HG03469 (cell line): ENCODE measurements at regions not wholly inside any gene's neighbourhood (a gene's known extent, or its start where the extent isn't known, plus 50 kb on each side); places are given as distances from the start of the nearest gene placed in this dataset.

Experiments
- ATAC-seq: cut with Tn5 transposase; IDR thresholded peaks from one replicate; pipeline ENCODE4 v1.9.1; 2021; ENCODE audit warnings: mild to moderate bottlenecking, moderate library complexity, moderate number of reproducible peaks; ENCODE audit not compliant: unreplicated experiment

DNA sequence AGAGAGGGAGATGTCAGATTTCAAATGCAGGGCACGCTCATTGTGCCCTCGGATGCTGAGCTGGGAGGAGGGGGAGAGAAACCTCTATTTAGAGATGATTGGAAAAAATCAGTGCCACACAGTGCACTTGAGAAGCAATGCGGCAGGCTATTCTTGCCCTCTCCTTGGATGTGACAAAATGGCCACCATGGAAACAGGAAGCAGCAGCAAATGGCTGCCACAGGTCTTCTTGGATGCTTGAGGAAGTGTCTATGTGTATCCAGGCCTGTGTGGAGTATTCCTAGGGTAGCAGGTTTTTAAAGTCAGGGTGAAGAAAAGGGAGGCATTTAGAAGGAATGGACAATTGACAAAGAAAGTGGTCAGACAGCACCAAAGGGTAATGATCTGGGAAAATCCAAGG, 340.1 kb upstream of the ZFHX3 start:
- no peak for ATAC-seq

DNA sequence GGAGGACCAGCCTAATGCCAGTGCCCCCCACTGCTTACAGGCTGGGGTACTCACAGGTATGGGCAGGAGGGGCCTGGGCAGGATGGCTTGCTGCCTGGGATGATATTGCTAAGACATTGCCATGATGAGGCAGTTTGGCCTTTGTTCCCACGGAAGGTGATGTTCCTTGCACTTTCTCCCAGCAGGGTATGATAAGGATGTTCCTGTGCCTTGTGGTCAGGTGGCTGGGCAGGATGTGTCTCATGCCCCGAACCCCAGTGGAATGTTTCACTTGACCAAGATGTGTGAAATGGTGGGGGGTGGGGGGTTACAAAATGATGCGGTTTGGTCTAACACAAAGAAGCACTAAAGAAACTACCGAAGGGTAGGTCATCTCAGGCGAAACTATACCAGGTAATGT, 337.8 kb upstream of the ZFHX3 start:
- ATAC-seq, result no peak

DNA sequence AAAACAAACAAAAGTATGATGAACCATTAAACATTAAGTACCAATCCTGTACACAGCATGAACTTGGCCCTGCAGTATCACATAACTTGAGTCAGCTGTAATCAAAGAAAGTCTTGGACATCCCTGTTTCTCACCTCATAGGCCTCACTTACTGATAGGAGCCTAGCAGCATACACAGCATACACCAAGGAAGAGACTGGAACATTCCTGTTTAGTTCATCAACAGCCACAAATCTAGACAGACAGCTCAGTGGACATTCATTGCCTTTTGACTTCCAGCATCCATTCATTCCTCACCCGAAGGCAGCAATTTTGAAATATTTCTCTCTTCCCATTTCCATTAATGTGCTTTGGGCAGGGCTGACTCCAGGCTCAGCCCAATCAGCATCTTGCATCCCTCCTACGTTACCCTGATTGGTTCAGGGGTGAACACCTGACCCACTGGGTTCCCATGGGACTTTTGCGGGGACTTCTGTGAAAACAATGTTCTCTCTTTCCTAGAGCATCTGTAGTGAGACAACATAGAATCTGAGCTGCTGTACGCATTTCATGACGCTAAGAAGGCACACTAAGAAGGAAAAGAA, 336.7 kb upstream of the ZFHX3 start:
- ATAC-seq, result no peak

DNA sequence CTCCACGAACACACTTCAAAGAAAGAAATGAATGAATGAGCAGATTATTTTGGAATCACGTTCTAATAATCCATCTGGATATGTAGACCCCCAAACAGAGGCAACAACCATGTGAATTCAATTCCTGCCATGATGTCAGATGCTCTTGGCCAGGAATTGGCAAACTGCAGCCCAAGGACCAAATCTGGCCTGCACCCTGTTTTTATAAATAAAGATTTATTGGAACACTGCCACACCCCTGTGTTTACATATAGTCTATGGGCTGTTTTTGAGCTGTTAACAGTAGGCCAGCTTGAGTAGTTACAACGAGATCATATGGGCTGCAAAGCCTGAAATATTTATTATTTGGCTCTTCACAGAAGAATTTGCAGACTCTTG, 336.0 kb upstream of the ZFHX3 start:
- ATAC-seq, result no peak

DNA sequence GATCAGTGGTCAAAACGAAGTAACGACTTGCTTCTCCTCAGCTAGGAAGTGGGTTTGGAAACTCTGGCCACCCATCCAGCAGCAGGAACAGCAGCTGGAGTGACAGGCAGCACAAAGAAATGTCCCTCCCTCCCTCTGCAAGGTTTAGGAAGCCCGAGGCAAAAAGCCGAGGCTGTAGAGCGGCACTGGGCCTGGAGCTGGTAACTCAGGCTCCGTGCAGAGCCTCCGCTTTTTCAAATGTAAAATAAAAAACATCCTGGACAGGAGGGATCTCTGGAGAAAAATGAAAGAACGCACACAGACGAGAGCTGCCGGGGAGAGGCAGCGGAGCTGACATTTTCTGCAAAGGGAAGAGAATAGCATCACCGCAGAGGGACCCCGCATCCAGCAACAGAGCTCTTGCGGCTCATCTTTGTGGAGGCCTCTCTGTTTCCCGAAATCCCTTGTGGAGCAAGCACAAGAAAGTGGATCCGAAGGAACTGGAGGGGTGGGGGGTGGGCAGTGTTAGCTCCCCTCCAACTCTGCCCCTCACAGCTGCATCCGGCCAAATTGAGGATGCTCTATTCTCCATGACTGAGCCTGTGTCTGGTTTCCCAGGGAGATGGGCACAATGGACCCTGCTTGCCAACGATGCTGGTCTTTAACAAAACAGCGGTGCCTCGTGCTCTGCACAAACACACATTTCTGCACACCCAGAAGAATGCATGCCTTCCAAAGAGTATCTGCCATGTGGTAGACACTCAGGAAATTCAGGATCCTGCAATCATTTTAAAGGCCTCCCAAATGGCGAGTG, 335.5 kb upstream of the ZFHX3 start:
- ATAC-seq, result no peak

- no peak for ATAC-seq
Observed at GRCh38 chr16:73378471-73378870, 330.5 kb upstream of the ZFHX3 start.

GRCh38 chr16:73371584-73372319, 323.8 kb upstream of the ZFHX3 start:
- ATAC-seq, result no peak

DNA sequence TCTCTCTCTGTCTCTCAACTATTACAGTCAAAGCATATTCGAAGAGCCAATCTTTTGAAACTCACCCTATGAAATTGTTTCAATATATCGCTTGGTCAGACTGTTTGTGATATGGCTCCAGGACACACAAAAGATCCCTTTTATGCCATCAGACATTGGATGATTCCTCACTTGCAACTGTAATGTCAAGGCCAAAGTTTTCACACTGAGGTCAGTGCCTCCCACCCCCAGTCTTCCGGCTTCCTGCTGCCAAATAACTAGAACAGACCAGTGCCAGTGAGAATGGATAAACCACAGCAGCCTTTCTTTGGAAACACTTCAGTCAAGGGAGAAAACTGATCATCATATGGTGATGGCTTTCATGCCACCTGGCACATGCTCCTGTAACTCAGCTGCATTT, 321.9 kb upstream of the ZFHX3 start:
- ATAC-seq, result no peak

GRCh38 chr16:73368715-73369114, 320.8 kb upstream of the ZFHX3 start:
- no peak for ATAC-seq

DNA sequence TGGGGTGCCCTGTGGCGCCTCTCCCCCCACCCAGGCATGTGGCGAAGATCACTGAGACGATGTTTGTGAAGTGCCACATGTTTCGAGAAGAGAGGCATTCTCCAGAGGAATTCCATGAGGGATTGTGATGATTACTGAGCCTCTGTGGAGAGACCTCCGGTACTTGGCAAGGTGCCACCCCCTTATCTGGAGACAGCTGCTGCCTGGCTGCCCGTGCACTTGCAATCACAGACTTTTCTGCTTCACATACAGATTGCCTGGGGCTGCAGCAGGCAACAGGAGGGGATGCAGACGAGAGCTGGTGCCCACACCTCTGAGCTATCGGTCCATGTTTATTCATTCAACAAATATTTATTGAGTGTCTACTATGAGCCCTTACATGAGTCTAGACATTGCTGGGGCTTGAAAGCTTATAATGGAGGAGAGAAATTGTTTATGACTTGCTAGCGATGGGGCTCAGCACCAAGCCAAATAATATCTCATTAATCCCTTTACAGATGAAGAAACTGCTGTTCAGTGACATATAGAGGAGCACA, 317.2 kb upstream of the ZFHX3 start:
- no peak for ATAC-seq

GRCh38 chr16:73364413-73364812, 316.5 kb upstream of the ZFHX3 start:
- no peak for ATAC-seq

- ATAC-seq, result no peak
Observed at GRCh38 chr16:73361061-73361460, 313.1 kb upstream of the ZFHX3 start.

- no peak for ATAC-seq
Observed at GRCh38 chr16:73356401-73357079, 308.6 kb upstream of the ZFHX3 start.

GRCh38 chr16:73355981-73356380, 308.1 kb upstream of the ZFHX3 start:
- ATAC-seq, result no peak

- ATAC-seq, result no peak
Observed at GRCh38 chr16:73354434-73354833, 306.5 kb upstream of the ZFHX3 start.

GRCh38 chr16:73350707-73351452, 303.0 kb upstream of the ZFHX3 start:
- no peak for ATAC-seq

DNA sequence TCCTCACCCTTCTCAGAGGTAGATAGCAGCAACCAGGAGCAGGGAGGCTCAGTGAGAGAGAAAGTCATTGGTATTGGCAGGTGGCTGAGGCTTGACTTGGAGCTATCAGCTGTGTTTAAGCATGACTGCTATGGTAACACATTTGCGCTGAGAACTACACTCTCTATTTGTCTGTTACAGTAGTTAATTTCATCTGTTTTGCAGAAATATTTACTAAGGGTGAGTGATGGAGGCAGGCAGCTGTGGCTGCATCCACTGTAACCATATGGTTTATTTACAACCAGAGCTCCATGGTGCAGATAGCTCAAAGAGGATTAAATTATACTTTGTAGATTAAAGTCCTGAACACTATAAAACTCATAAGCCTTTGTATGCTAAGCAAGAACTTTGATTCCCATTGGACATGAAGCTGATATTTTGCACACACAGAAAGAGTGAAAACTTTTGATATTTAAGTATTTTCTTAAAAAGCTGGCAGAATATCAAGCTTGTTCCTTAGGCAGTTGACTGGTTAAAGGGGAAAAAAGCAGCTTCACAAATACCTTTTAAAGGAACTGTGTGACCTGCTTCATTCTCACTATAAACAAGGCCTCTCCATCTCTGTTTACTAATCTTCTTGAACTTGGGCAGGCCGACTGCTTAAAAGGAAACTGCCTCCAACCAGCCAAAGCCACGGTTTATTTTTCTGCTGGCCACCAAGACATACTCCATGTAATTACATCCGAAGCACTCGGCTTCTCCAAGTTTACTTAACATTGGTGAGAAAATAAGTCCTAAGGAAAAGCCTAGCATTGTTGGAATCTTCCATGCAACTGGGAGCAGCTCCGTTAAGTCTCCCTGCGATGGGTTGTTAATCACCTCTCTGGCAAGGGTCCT, 299.8 kb upstream of the ZFHX3 start:
- ATAC-seq, result no peak

DNA sequence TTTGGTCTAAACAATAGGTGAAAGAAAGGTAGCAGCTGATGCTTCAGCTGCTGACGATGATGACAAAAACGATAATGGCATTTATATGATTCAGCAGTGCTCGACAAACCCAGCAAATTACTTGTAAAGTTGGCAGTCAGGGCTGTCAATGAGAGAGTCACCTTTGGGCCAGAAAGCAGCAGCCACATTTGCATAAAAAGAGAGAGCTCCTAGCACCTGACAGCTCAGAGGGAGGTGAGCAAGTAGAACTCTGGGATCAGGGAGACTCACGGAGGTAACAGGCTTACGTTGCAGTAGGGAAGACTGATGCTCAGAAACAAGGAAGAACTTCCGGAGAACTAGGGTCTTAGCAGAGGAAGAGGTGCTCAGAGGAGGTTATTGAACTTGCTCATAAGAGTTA, 291.9 kb upstream of the ZFHX3 start:
- no peak for ATAC-seq
